ENCODE measurements at regions not wholly inside any gene's neighbourhood (a gene's known extent, or its start where the extent isn't known, plus 50 kb on each side); places are given as distances from the start of the nearest gene placed in this dataset.
"Not testable (repeated sequence)": the region's sequence is repeated elsewhere in the genome, so short reads cannot be mapped to it uniquely, and the experiment has no call there.

- no peak overlapping the region for H3K4me3 ChIP-seq (ENCODE audit: low read length)
- no peak for DNase-seq (ENCODE audit: low read depth)
- no peaks in the 10 kb centered on the region for H3K27me3 ChIP-seq (replicated peaks; ENCODE audit: control insufficient read depth, insufficient read depth, low read length)
- H3K4me1 ChIP-seq (ENCODE audit: control insufficient read depth, insufficient read depth, low read length), result no peaks in the 10 kb centered on the region
- no peaks in the 10 kb centered on the region for H3K9me3 ChIP-seq (ENCODE audit: control insufficient read depth, low read length)
- H3K9ac ChIP-seq (ENCODE audit: low read length), result no peak overlapping the region
- no peaks in the 10 kb centered on the region for H3K36me3 ChIP-seq (ENCODE audit: control insufficient read depth, insufficient read depth, low read length, severe bottlenecking)
Observed at GRCh38 chr9:31005086-31005665, 1379.3 kb upstream of the ACO1 start.

- Histone ChIP-seq H3K36me3 (ENCODE audit: control insufficient read depth, insufficient read depth, low read length, severe bottlenecking) (no peaks in the 10 kb centered on the region), H3K9me3 (ENCODE audit: control insufficient read depth, low read length) (no peaks in the 10 kb centered on the region), H3K9ac (ENCODE audit: low read length) (no peak overlapping the region), H3K27me3 (replicated peaks; ENCODE audit: control insufficient read depth, insufficient read depth, low read length) (no peaks in the 10 kb centered on the region), H3K4me1 (ENCODE audit: control insufficient read depth, insufficient read depth, low read length) (no peaks in the 10 kb centered on the region), H3K4me3 (ENCODE audit: low read length) (no peak overlapping the region)
- DNase-seq (ENCODE audit: low read depth), result no peak
Observed at GRCh38 chr9:31013371-31013770, 1371.1 kb upstream of the ACO1 start.

GRCh38 chr9:31023847-31024246 is 1360.6 kb upstream of the ACO1 start:
- no peak overlapping the region for H3K9ac ChIP-seq (ENCODE audit: low read length)
- H3K4me1 ChIP-seq (ENCODE audit: control insufficient read depth, insufficient read depth, low read length), result no peaks in the 10 kb centered on the region
- no peak for DNase-seq (ENCODE audit: low read depth)
- no peaks in the 10 kb centered on the region for H3K27me3 ChIP-seq (replicated peaks; ENCODE audit: control insufficient read depth, insufficient read depth, low read length)
- no peaks in the 10 kb centered on the region for H3K36me3 ChIP-seq (ENCODE audit: control insufficient read depth, insufficient read depth, low read length, severe bottlenecking)
- no peaks in the 10 kb centered on the region for H3K9me3 ChIP-seq (ENCODE audit: control insufficient read depth, low read length)
- H3K4me3 ChIP-seq (ENCODE audit: low read length), result no peak overlapping the region

- no peak overlapping the region for H3K9ac ChIP-seq (ENCODE audit: low read length)
- no peaks in the 10 kb centered on the region for H3K27me3 ChIP-seq (replicated peaks; ENCODE audit: control insufficient read depth, insufficient read depth, low read length)
- H3K4me1 ChIP-seq (ENCODE audit: control insufficient read depth, insufficient read depth, low read length), result no peaks in the 10 kb centered on the region
- DNase-seq (ENCODE audit: low read depth), result no peak
- H3K9me3 ChIP-seq (ENCODE audit: control insufficient read depth, low read length), result no peaks in the 10 kb centered on the region
- no peaks in the 10 kb centered on the region for H3K36me3 ChIP-seq (ENCODE audit: control insufficient read depth, insufficient read depth, low read length, severe bottlenecking)
- H3K4me3 ChIP-seq (ENCODE audit: low read length), result no peak overlapping the region
Observed at GRCh38 chr9:31027678-31028077, 1356.8 kb upstream of the ACO1 start.

- Histone ChIP-seq H3K36me3 (ENCODE audit: control insufficient read depth, insufficient read depth, low read length, severe bottlenecking) (no peaks in the 10 kb centered on the region), H3K9me3 (ENCODE audit: control insufficient read depth, low read length) (no peaks in the 10 kb centered on the region), H3K4me3 (ENCODE audit: low read length) (no peak overlapping the region), H3K27me3 (replicated peaks; ENCODE audit: control insufficient read depth, insufficient read depth, low read length) (no peaks in the 10 kb centered on the region), H3K9ac (ENCODE audit: low read length) (no peak overlapping the region), H3K4me1 (ENCODE audit: control insufficient read depth, insufficient read depth, low read length) (no peaks in the 10 kb centered on the region)
- DNase-seq (ENCODE audit: low read depth), result no peak
Observed at GRCh38 chr9:31028137-31028536, 1356.3 kb upstream of the ACO1 start.

- Histone ChIP-seq H3K4me1 (ENCODE audit: control insufficient read depth, insufficient read depth, low read length) (no peaks in the 10 kb centered on the region), H3K9me3 (ENCODE audit: control insufficient read depth, low read length) (no peaks in the 10 kb centered on the region), H3K9ac (ENCODE audit: low read length) (no peak overlapping the region), H3K4me3 (ENCODE audit: low read length) (peak overlapping the region; percentile 41), H3K27me3 (replicated peaks; ENCODE audit: control insufficient read depth, insufficient read depth, low read length) (no peaks in the 10 kb centered on the region), H3K36me3 (ENCODE audit: control insufficient read depth, insufficient read depth, low read length, severe bottlenecking) (no peaks in the 10 kb centered on the region)
- DNase-seq (ENCODE audit: low read depth), result peak; percentile 55
Observed at GRCh38 chr9:31030741-31031202, 1353.7 kb upstream of the ACO1 start.

- H3K27me3 ChIP-seq (replicated peaks; ENCODE audit: control insufficient read depth, insufficient read depth, low read length), result no peaks in the 10 kb centered on the region
- no peak for DNase-seq (ENCODE audit: low read depth)
- no peaks in the 10 kb centered on the region for H3K4me1 ChIP-seq (ENCODE audit: control insufficient read depth, insufficient read depth, low read length)
- H3K9me3 ChIP-seq (ENCODE audit: control insufficient read depth, low read length), result no peaks in the 10 kb centered on the region
- H3K36me3 ChIP-seq (ENCODE audit: control insufficient read depth, insufficient read depth, low read length, severe bottlenecking), result no peaks in the 10 kb centered on the region
- no peak overlapping the region for H3K9ac ChIP-seq (ENCODE audit: low read length)
- no peak overlapping the region for H3K4me3 ChIP-seq (ENCODE audit: low read length)
Observed at GRCh38 chr9:31032206-31032605, 1352.2 kb upstream of the ACO1 start.

GRCh38 chr9:31034311-31034710 is 1350.1 kb upstream of the ACO1 start:
- H3K9ac ChIP-seq (ENCODE audit: low read length), result no peak overlapping the region
- H3K36me3 ChIP-seq (ENCODE audit: control insufficient read depth, insufficient read depth, low read length, severe bottlenecking), result no peaks in the 10 kb centered on the region
- no peaks in the 10 kb centered on the region for H3K4me1 ChIP-seq (ENCODE audit: control insufficient read depth, insufficient read depth, low read length)
- no peak overlapping the region for H3K4me3 ChIP-seq (ENCODE audit: low read length)
- no peaks in the 10 kb centered on the region for H3K27me3 ChIP-seq (replicated peaks; ENCODE audit: control insufficient read depth, insufficient read depth, low read length)
- peak; percentile 46 for DNase-seq (ENCODE audit: low read depth)
- no peaks in the 10 kb centered on the region for H3K9me3 ChIP-seq (ENCODE audit: control insufficient read depth, low read length)

- H3K4me3 ChIP-seq (ENCODE audit: low read length), result no peak overlapping the region
- no peaks in the 10 kb centered on the region for H3K36me3 ChIP-seq (ENCODE audit: control insufficient read depth, insufficient read depth, low read length, severe bottlenecking)
- no peaks in the 10 kb centered on the region for H3K9me3 ChIP-seq (ENCODE audit: control insufficient read depth, low read length)
- no peaks in the 10 kb centered on the region for H3K4me1 ChIP-seq (ENCODE audit: control insufficient read depth, insufficient read depth, low read length)
- H3K9ac ChIP-seq (ENCODE audit: low read length), result no peak overlapping the region
- no peaks in the 10 kb centered on the region for H3K27me3 ChIP-seq (replicated peaks; ENCODE audit: control insufficient read depth, insufficient read depth, low read length)
- no peak for DNase-seq (ENCODE audit: low read depth)
Observed at GRCh38 chr9:31040564-31040963, 1343.9 kb upstream of the ACO1 start.

GRCh38 chr9:31045810-31046209 is 1338.6 kb upstream of the ACO1 start:
- Histone ChIP-seq H3K9me3 (ENCODE audit: control insufficient read depth, low read length) (no peaks in the 10 kb centered on the region), H3K4me1 (ENCODE audit: control insufficient read depth, insufficient read depth, low read length) (no peaks in the 10 kb centered on the region), H3K27me3 (replicated peaks; ENCODE audit: control insufficient read depth, insufficient read depth, low read length) (no peaks in the 10 kb centered on the region), H3K36me3 (ENCODE audit: control insufficient read depth, insufficient read depth, low read length, severe bottlenecking) (no peaks in the 10 kb centered on the region), H3K4me3 (ENCODE audit: low read length) (no peak overlapping the region), H3K9ac (ENCODE audit: low read length) (no peak overlapping the region)
- no peak for DNase-seq (ENCODE audit: low read depth)

GRCh38 chr9:31061592-31061991 is 1322.9 kb upstream of the ACO1 start:
- H3K9ac ChIP-seq (ENCODE audit: low read length); H3K36me3 ChIP-seq (ENCODE audit: control insufficient read depth, insufficient read depth, low read length, severe bottlenecking); H3K9me3 ChIP-seq (ENCODE audit: control insufficient read depth, low read length); H3K4me1 ChIP-seq (ENCODE audit: control insufficient read depth, insufficient read depth, low read length); H3K4me3 ChIP-seq (ENCODE audit: low read length); H3K27me3 ChIP-seq (replicated peaks; ENCODE audit: control insufficient read depth, insufficient read depth, low read length); DNase-seq (ENCODE audit: low read depth): not testable (repeated sequence)

- no peaks in the 10 kb centered on the region for H3K9me3 ChIP-seq (ENCODE audit: control insufficient read depth, low read length)
- H3K36me3 ChIP-seq (ENCODE audit: control insufficient read depth, insufficient read depth, low read length, severe bottlenecking), result no peaks in the 10 kb centered on the region
- no peak overlapping the region for H3K4me3 ChIP-seq (ENCODE audit: low read length)
- DNase-seq (ENCODE audit: low read depth), result no peak
- H3K27me3 ChIP-seq (replicated peaks; ENCODE audit: control insufficient read depth, insufficient read depth, low read length), result no peaks in the 10 kb centered on the region
- H3K4me1 ChIP-seq (ENCODE audit: control insufficient read depth, insufficient read depth, low read length), result no peaks in the 10 kb centered on the region
- no peak overlapping the region for H3K9ac ChIP-seq (ENCODE audit: low read length)
Observed at GRCh38 chr9:31065691-31066090, 1318.8 kb upstream of the ACO1 start.

Measured in adipocyte (in vitro differentiated cells).